ENCODE measurements at regions not wholly inside any gene's neighbourhood (a gene's known extent, or its start where the extent isn't known, plus 50 kb on each side); places are given as distances from the start of the nearest gene placed in this dataset.

- TF ChIP-seq POLR2A (IDR thresholded peaks at IDR 0.05; ENCODE audit: low read depth, low read length) (no peak), POLR2AphosphoS5 (IDR thresholded peaks at IDR 0.05; ENCODE audit: low read depth, low read length) (no peak), TAF1 (IDR thresholded peaks at IDR 0.05; ENCODE audit: borderline replicate concordance, low read depth, low read length) (no peak)
Measured at GRCh38 chr15:35690698-35691116, 144.7 kb upstream of the DPH6 start.
